ENCODE measurements at regions not wholly inside any gene's neighbourhood (a gene's known extent, or its start where the extent isn't known, plus 50 kb on each side); places are given as distances from the start of the nearest gene placed in this dataset.

- TF ChIP-seq CTCF (IDR thresholded peaks at IDR 0.05; ENCODE audit: extremely low read depth in 1 of 2, insufficient read depth in 1 of 2, low read depth in 1 of 2, low read length in 2 of 2), result no peak
- no peak for TF ChIP-seq MYC (IDR thresholded peaks at IDR 0.05; ENCODE audit: low read depth, low read length)
- no peak for TF ChIP-seq POLR2A (IDR thresholded peaks at IDR 0.05; ENCODE audit: low read depth, low read length)
- no peak for TF ChIP-seq MAX (IDR thresholded peaks at IDR 0.05; ENCODE audit: insufficient read depth, insufficient read length)
- TF ChIP-seq JUN (IDR thresholded peaks at IDR 0.05; ENCODE audit: borderline replicate concordance, insufficient read depth, insufficient read length, low read depth), result no peak
Observed at GRCh38 chr9:2298217-2298616, 283.1 kb downstream of the SMARCA2 start.
